GM12878 (cell line): ENCODE measurements at regions not wholly inside any gene's neighbourhood (a gene's known extent, or its start where the extent isn't known, plus 50 kb on each side); places are given as distances from the start of the nearest gene placed in this dataset.

Experiments
- ATAC-seq: fragments of 200-7000 bp; cut with Tn5 transposase; 3 replicates; pipeline ENCODE4 v1.9.1; 2020; ENCODE audit warnings: mild to moderate bottlenecking, moderate library complexity
- BruUV-seq: library from RNA; stranded (reverse); fragments of 400-500 nt; replicated peaks from 2 replicates; lab custom pipeline; 2021; lab: Mats Ljungman, UMichigan
- CTCF ChIA-PET: fragments of 300-600 bp; sonication (Branson Sonifier 250); formaldehyde crosslinking; extraction: SDS; loops from one replicate; lab custom pipeline; 2021; ENCODE audit warnings: inconsistent platforms; lab: Yijun Ruan, JAX
- POLR2A ChIA-PET: fragments of 350-600 bp; formaldehyde crosslinking; extraction: SDS; loops from one replicate; lab custom pipeline; 2021; ENCODE audit warnings: inconsistent platforms; lab: Charles Lee
- RAD21 ChIA-PET: fragments of 300-600 bp; sonication (Branson Sonifier 250); formaldehyde crosslinking; loops from one replicate; lab custom pipeline; 2023; ENCODE audit warnings: antibody characterized with exemption; ENCODE audit not compliant: unreplicated experiment; lab: Charles Lee
- SMC1A ChIA-PET: fragments of 300-600 bp; sonication (Branson Sonifier 250); formaldehyde crosslinking; loops from one replicate; lab custom pipeline; 2023; ENCODE audit not compliant: unreplicated experiment, uncharacterized antibody; lab: Charles Lee
- DNase-seq: peaks from one replicate; pipeline ENCODE4 v3.0.0-alpha.2; 2011; ENCODE audit warnings: low read depth, low spot score
- FAIRE-seq: peaks from 3 replicates; lab custom pipeline; 2011; peaks lifted over from hg19 to GRCh38; lab: Jason Lieb, UNC
- H2AFZ ChIP-seq: 2 replicates; pipeline ENCODE4 v1.6.0; 2011; ENCODE audit warnings: low read depth, low read length, control low read depth; ENCODE audit not compliant: control insufficient read depth
- H3K27ac ChIP-seq: 2 replicates; pipeline ENCODE4 v1.5.1; 2011; ENCODE audit warnings: control low read depth; ENCODE audit not compliant: control insufficient read depth, insufficient read depth
- H3K27me3 ChIP-seq, 2 experiments: replicated peaks in 1 of 2; 2 replicates each; pipeline versions ENCODE4 v1.6.0 to v1.6.1; 2011; ENCODE audit warnings: low read length in 1 of 2; ENCODE audit not compliant: control insufficient read depth in 2 of 2, insufficient read depth in 2 of 2
- H3K36me3 ChIP-seq, 2 experiments: 2 replicates each; pipeline ENCODE4 v1.5.1; 2011; ENCODE audit warnings: low read length in 1 of 2; ENCODE audit not compliant: control insufficient read depth in 2 of 2, insufficient read depth in 2 of 2
- H3K4me1 ChIP-seq: 2 replicates; pipeline ENCODE4 v1.6.1; 2011; ENCODE audit warnings: mild to moderate bottlenecking, low read length, moderate library complexity, mixed read lengths; ENCODE audit not compliant: control insufficient read depth, insufficient read depth
- H3K4me2 ChIP-seq: 2 replicates; pipeline ENCODE4 v1.6.0; 2011; ENCODE audit warnings: control low read depth; ENCODE audit not compliant: control insufficient read depth, insufficient read depth
- H3K4me3 ChIP-seq: fragments of 200-600 bp; sonication (generic); 2 replicates; pipeline ENCODE4 v1.5.1; 2016
- H3K79me2 ChIP-seq: 2 replicates; pipeline ENCODE4 v1.6.0; 2011; ENCODE audit warnings: low read length; ENCODE audit not compliant: control insufficient read depth, insufficient read depth
- H3K9ac ChIP-seq: 2 replicates; pipeline ENCODE4 v1.8.0; 2011; ENCODE audit warnings: low read length, control low read depth, mixed read lengths; ENCODE audit not compliant: control insufficient read depth, insufficient read depth
- H3K9me3 ChIP-seq: replicated peaks from 3 replicates; pipeline ENCODE4 v1.5.1; 2011; ENCODE audit warnings: mild to moderate bottlenecking, low read length; ENCODE audit not compliant: control insufficient read depth, insufficient read depth
- H4K20me1 ChIP-seq: 2 replicates; pipeline ENCODE4 v1.6.0; 2011; ENCODE audit not compliant: control insufficient read depth, insufficient read depth
- CBX3 ChIP-seq: fragments of 200-600 bp; sonication (generic); IDR thresholded peaks from 2 replicates; pipeline ENCODE4 v1.6.1; 2016; ENCODE audit warnings: low read depth, borderline replicate concordance
- EED ChIP-seq: sonication (generic); IDR thresholded peaks from 2 replicates; pipeline ENCODE4 v1.6.1; 2016; ENCODE audit warnings: antibody characterized with exemption, low read depth
- HDAC2 ChIP-seq: fragments of 200-600 bp; sonication (generic); IDR thresholded peaks from 2 replicates; pipeline ENCODE4 v1.6.1; 2017
- NFYA ChIP-seq: IDR thresholded peaks from 2 replicates; pipeline ENCODE4 v1.6.1; 2011; ENCODE audit warnings: low read depth, mild to moderate bottlenecking, low read length, improper control_type of control experiment, borderline replicate concordance
- NRF1 ChIP-seq: conservative IDR thresholded peaks from 2 replicates; pipeline ENCODE4 v1.6.1; 2011; ENCODE audit warnings: mild to moderate bottlenecking, low read depth, low read length, improper control_type of control experiment
- PRDM15 ChIP-seq: fragments of 450-650 bp; formaldehyde crosslinking; IDR thresholded peaks from 2 replicates; pipeline ENCODE4 v1.4.0; 2020; ENCODE audit warnings: mild to moderate bottlenecking, moderate library complexity
- RAD51 ChIP-seq: fragments of 450-650 bp; IDR thresholded peaks from 2 replicates; pipeline ENCODE4 v1.6.1; 2016; ENCODE audit warnings: moderate library complexity, mild to moderate bottlenecking, inconsistent platforms
- SMAD1 ChIP-seq: fragments of 450-650 bp; IDR thresholded peaks from 2 replicates; pipeline ENCODE4 v1.6.1; 2018; ENCODE audit warnings: mild to moderate bottlenecking, low read depth; ENCODE audit not compliant: partially characterized antibody
- WGBS: methylation state at CpG from one replicate; pipeline ENCODE4 v1.1.6; 2016; ENCODE audit warnings: low lambda C conversion rate; ENCODE audit not compliant: insufficient replicate concordance, insufficient coverage; ENCODE audit errors: missing lambda C conversion rate; 5-methylcytosine and 5-hydroxymethylcytosine counted together
- in situ Hi-C: fragments of 300-500 bp; cut with MboI; formaldehyde crosslinking; loops from 9 replicates; pipeline ENCODE4 v1.14.3; 2018; ENCODE audit warnings: mixed read lengths
- intact Hi-C: fragments of 100-400 bp; cut with micrococcal nuclease; formaldehyde crosslinking; loops from one replicate; pipeline ENCODE4 v1.14.2; 2022; ENCODE audit not compliant: unreplicated experiment
- TF ChIP-seq, protein P1 (sequence below): IDR thresholded peaks from 2 replicates; pipeline ENCODE4 v1.6.1; 2011; ENCODE audit warnings: low read depth, mild to moderate bottlenecking, low read length, moderate library complexity, borderline replicate concordance; ENCODE audit errors: extremely low read depth
- TF ChIP-seq, protein P2 (sequence below): fragments of 450-650 bp; IDR thresholded peaks from 2 replicates; pipeline ENCODE4 v1.6.1; 2017; ENCODE audit warnings: mild to moderate bottlenecking, moderate library complexity
- TF ChIP-seq, protein P3 (sequence below): fragments of 450-650 bp; IDR thresholded peaks from 2 replicates; pipeline ENCODE4 v1.6.1; 2017; ENCODE audit warnings: antibody characterized with exemption, mild to moderate bottlenecking, moderate library complexity

GRCh38 chr16:85431431-85432124, 181.5 kb upstream of the GSE1 start:
- 56% methylated on average over 33 of the region's 33 CpGs for WGBS
- H4K20me1 ChIP-seq, result no peaks in the 10 kb centered on the region
- no peak for DNase-seq
- TF ChIP-seq EED (no peak), SMAD1 (no peak), HDAC2 (no peak), RAD51 (no peak), PRDM15 (CRISPR knock-in tag) (no peak), NFYA (no peak), NRF1 (no peak), CBX3 (no peak)
- TF ChIP-seq, protein P1, sequence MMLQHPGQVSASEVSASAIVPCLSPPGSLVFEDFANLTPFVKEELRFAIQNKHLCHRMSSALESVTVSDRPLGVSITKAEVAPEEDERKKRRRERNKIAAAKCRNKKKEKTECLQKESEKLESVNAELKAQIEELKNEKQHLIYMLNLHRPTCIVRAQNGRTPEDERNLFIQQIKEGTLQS, result no peak
- TF ChIP-seq, protein P2, sequence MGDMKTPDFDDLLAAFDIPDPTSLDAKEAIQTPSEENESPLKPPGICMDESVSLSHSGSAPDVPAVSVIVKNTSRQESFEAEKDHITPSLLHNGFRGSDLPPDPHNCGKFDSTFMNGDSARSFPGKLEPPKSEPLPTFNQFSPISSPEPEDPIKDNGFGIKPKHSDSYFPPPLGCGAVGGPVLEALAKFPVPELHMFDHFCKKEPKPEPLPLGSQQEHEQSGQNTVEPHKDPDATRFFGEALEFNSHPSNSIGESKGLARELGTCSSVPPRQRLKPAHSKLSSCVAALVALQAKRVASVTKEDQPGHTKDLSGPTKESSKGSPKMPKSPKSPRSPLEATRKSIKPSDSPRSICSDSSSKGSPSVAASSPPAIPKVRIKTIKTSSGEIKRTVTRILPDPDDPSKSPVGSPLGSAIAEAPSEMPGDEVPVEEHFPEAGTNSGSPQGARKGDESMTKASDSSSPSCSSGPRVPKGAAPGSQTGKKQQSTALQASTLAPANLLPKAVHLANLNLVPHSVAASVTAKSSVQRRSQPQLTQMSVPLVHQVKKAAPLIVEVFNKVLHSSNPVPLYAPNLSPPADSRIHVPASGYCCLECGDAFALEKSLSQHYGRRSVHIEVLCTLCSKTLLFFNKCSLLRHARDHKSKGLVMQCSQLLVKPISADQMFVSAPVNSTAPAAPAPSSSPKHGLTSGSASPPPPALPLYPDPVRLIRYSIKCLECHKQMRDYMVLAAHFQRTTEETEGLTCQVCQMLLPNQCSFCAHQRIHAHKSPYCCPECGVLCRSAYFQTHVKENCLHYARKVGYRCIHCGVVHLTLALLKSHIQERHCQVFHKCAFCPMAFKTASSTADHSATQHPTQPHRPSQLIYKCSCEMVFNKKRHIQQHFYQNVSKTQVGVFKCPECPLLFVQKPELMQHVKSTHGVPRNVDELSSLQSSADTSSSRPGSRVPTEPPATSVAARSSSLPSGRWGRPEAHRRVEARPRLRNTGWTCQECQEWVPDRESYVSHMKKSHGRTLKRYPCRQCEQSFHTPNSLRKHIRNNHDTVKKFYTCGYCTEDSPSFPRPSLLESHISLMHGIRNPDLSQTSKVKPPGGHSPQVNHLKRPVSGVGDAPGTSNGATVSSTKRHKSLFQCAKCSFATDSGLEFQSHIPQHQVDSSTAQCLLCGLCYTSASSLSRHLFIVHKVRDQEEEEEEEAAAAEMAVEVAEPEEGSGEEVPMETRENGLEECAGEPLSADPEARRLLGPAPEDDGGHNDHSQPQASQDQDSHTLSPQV, result no peak
- TF ChIP-seq, protein P3, sequence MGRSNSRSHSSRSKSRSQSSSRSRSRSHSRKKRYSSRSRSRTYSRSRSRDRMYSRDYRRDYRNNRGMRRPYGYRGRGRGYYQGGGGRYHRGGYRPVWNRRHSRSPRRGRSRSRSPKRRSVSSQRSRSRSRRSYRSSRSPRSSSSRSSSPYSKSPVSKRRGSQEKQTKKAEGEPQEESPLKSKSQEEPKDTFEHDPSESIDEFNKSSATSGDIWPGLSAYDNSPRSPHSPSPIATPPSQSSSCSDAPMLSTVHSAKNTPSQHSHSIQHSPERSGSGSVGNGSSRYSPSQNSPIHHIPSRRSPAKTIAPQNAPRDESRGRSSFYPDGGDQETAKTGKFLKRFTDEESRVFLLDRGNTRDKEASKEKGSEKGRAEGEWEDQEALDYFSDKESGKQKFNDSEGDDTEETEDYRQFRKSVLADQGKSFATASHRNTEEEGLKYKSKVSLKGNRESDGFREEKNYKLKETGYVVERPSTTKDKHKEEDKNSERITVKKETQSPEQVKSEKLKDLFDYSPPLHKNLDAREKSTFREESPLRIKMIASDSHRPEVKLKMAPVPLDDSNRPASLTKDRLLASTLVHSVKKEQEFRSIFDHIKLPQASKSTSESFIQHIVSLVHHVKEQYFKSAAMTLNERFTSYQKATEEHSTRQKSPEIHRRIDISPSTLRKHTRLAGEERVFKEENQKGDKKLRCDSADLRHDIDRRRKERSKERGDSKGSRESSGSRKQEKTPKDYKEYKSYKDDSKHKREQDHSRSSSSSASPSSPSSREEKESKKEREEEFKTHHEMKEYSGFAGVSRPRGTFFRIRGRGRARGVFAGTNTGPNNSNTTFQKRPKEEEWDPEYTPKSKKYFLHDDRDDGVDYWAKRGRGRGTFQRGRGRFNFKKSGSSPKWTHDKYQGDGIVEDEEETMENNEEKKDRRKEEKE, result no peak
- TF ChIP-seq, all 136 proteins: peak for 0
- ATAC-seq (no peak), FAIRE-seq (no peak)
- no TSS peak for BruUV-seq
- no peak overlapping the region for H3K9ac ChIP-seq
- ChIA-PET POLR2A (no interaction called here), SMC1A (no interaction called here), RAD21 (no interaction called here), CTCF (interaction anchor here (1.0 to 2.9 kb wide), 3 partner anchors 11 to 316 kb away, joined by 3 to 10 read pairs (median 3); no protein-coding TSS in a partner anchor)
- in situ Hi-C loops, result loop anchor here (25.0 kb wide), 1 partner anchor 181 kb away; the partner anchor contains the start of gene GSE1
- no peak overlapping the region for H3K4me3 ChIP-seq
- H3K36me3 ChIP-seq, result no peaks in the 10 kb centered on the region
- no peak overlapping the region for H3K4me2 ChIP-seq
- H3K79me2 ChIP-seq, result no peaks in the 10 kb centered on the region
- intact Hi-C loops, result no loop called here
- peaks cover 3% of the 10 kb centered on the region in 2 experiments; a peak in 3 of 4 replicates for H3K27me3 ChIP-seq
- H3K27ac ChIP-seq, result no peak overlapping the region
- no peak overlapping the region for H2AFZ ChIP-seq
- no peaks in the 10 kb centered on the region for H3K4me1 ChIP-seq
- no peaks in the 10 kb centered on the region for H3K9me3 ChIP-seq
